ENCODE measurements at regions not wholly inside any gene's neighbourhood (a gene's known extent, or its start where the extent isn't known, plus 50 kb on each side); places are given as distances from the start of the nearest gene placed in this dataset.
"Not testable (repeated sequence)": the region's sequence is repeated elsewhere in the genome, so short reads cannot be mapped to it uniquely, and the experiment has no call there.

DNA sequence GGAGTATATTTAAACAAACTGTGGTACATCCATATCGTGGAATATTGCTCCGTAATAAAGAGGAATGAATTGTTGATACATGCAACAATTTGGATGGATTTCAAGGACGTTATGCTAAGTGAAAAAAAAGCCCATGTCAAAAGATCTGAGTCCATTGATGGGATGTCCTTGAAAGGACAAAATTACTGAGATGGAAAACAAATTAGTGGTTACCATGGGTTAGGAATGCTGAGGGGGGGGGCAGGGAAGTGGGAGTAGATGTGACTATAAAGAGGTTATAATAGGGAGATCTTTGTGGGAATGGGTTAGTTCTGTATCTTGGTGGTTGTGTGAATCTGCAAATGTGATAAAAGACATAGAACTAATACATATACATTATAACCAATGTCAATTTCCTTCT, 409.3 kb downstream of the SRGAP2C start:
- ATAC-seq = no peak
- TF ChIP-seq OSR1 (CRISPR knock-in tag; IDR thresholded peaks at IDR 0.05) (no peak), ESRRG (CRISPR knock-in tag; IDR thresholded peaks at IDR 0.05) (no peak), TSHZ2 (CRISPR knock-in tag; IDR thresholded peaks at IDR 0.05) (no peak), ZFP3 (CRISPR knock-in tag; IDR thresholded peaks at IDR 0.05) (no peak), ZC3H10 (CRISPR knock-in tag; IDR thresholded peaks at IDR 0.05) (no peak), PPARA (CRISPR knock-in tag; IDR thresholded peaks at IDR 0.05; ENCODE audit: borderline replicate concordance) (no peak), ZNF8 (CRISPR knock-in tag; IDR thresholded peaks at IDR 0.05) (no peak), TCF4 (CRISPR knock-in tag; IDR thresholded peaks at IDR 0.05; ENCODE audit: borderline replicate concordance) (no peak), RARB (CRISPR knock-in tag; IDR thresholded peaks at IDR 0.05) (no peak), CSRNP3 (CRISPR knock-in tag; IDR thresholded peaks at IDR 0.05) (no peak), ZNF70 (CRISPR knock-in tag; IDR thresholded peaks at IDR 0.05) (no peak)
- TF ChIP-seq, protein P1, sequence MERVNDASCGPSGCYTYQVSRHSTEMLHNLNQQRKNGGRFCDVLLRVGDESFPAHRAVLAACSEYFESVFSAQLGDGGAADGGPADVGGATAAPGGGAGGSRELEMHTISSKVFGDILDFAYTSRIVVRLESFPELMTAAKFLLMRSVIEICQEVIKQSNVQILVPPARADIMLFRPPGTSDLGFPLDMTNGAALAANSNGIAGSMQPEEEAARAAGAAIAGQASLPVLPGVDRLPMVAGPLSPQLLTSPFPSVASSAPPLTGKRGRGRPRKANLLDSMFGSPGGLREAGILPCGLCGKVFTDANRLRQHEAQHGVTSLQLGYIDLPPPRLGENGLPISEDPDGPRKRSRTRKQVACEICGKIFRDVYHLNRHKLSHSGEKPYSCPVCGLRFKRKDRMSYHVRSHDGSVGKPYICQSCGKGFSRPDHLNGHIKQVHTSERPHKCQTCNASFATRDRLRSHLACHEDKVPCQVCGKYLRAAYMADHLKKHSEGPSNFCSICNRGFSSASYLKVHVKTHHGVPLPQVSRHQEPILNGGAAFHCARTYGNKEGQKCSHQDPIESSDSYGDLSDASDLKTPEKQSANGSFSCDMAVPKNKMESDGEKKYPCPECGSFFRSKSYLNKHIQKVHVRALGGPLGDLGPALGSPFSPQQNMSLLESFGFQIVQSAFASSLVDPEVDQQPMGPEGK (CRISPR knock-in tag; IDR thresholded peaks at IDR 0.05; ENCODE audit: borderline replicate concordance) = no peak
- TF ChIP-seq, protein P2, sequence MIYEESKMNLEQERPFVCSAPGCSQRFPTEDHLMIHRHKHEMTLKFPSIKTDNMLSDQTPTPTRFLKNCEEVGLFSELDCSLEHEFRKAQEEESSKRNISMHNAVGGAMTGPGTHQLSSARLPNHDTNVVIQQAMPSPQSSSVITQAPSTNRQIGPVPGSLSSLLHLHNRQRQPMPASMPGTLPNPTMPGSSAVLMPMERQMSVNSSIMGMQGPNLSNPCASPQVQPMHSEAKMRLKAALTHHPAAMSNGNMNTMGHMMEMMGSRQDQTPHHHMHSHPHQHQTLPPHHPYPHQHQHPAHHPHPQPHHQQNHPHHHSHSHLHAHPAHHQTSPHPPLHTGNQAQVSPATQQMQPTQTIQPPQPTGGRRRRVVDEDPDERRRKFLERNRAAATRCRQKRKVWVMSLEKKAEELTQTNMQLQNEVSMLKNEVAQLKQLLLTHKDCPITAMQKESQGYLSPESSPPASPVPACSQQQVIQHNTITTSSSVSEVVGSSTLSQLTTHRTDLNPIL (CRISPR knock-in tag; IDR thresholded peaks at IDR 0.05; ENCODE audit: low read depth) = no peak

DNA sequence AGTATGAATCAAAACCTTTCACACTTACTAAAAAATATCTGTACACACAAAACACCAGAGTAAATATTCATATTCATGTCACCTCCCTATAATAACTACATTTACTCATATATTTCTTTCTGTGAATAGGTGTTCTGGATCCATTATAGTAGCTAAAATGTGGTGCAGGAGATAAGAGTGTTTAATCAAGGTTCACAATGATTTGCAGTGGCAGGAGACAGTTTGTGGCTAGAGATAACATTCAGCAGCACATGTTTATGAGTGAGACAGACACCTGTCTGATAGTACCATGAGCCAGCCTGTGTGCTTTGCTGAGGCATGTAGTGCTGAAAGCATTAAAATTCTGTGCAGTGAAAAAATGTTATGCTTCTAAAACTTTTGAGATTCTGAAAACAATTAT, 410.3 kb downstream of the SRGAP2C start:
- no peak for ATAC-seq
- TF ChIP-seq, protein P1 (CRISPR knock-in tag; IDR thresholded peaks at IDR 0.05; ENCODE audit: borderline replicate concordance) = no peak
- TF ChIP-seq CSDC2 (CRISPR knock-in tag; IDR thresholded peaks at IDR 0.05) (no peak), OSR1 (CRISPR knock-in tag; IDR thresholded peaks at IDR 0.05) (no peak), ZNF8 (CRISPR knock-in tag; IDR thresholded peaks at IDR 0.05) (no peak), TCF4 (CRISPR knock-in tag; IDR thresholded peaks at IDR 0.05; ENCODE audit: borderline replicate concordance) (no peak), SNAI2 (CRISPR knock-in tag; IDR thresholded peaks at IDR 0.05) (no peak), ZNF565 (CRISPR knock-in tag; conservative IDR thresholded peaks at IDR 0.05; ENCODE audit: low read depth) (no peak), GLIS3 (CRISPR knock-in tag; IDR thresholded peaks at IDR 0.05) (no peak), BACH2 (CRISPR knock-in tag; IDR thresholded peaks at IDR 0.05; ENCODE audit: borderline replicate concordance) (no peak), ZNF70 (CRISPR knock-in tag; IDR thresholded peaks at IDR 0.05) (no peak)
- TF ChIP-seq, protein P3, sequence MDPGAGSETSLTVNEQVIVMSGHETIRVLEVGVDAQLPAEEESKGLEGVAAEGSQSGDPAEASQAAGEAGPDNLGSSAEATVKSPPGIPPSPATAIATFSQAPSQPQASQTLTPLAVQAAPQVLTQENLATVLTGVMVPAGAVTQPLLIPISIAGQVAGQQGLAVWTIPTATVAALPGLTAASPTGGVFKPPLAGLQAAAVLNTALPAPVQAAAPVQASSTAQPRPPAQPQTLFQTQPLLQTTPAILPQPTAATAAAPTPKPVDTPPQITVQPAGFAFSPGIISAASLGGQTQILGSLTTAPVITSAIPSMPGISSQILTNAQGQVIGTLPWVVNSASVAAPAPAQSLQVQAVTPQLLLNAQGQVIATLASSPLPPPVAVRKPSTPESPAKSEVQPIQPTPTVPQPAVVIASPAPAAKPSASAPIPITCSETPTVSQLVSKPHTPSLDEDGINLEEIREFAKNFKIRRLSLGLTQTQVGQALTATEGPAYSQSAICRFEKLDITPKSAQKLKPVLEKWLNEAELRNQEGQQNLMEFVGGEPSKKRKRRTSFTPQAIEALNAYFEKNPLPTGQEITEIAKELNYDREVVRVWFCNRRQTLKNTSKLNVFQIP (CRISPR knock-in tag; IDR thresholded peaks at IDR 0.05; ENCODE audit: borderline replicate concordance, low read depth) = no peak

- not testable (repeated sequence) for ATAC-seq
These were observed 420.2 kb downstream of the SRGAP2C start for GRCh38 chr1:121604843-121605444.

- ATAC-seq = not testable (repeated sequence)
These were observed 422.7 kb downstream of the SRGAP2C start for GRCh38 chr1:121607499-121607898.
